Keratinocyte (primary cell): ENCODE measurements at regions not wholly inside any gene's neighbourhood (a gene's known extent, or its start where the extent isn't known, plus 50 kb on each side); places are given as distances from the start of the nearest gene placed in this dataset.

ENCODE experiments used
- DNase-seq: peaks from one replicate; pipeline ENCODE4 v3.0.0-alpha.2; 2011; ENCODE audit warnings: low read depth, missing footprints, low spot score
- FAIRE-seq: peaks from 2 replicates; lab custom pipeline; 2011; peaks lifted over from hg19 to GRCh38; lab: Jason Lieb, UNC
- H2AFZ ChIP-seq: 2 replicates; pipeline ENCODE4 v1.6.0; 2012; ENCODE audit warnings: low read length, control low read depth, inconsistent platforms; ENCODE audit not compliant: control insufficient read depth
- H3K27ac ChIP-seq: 2 replicates; pipeline ENCODE4 v1.5.1; 2011; ENCODE audit warnings: low read length; ENCODE audit not compliant: control insufficient read depth, insufficient read depth
- H3K27me3 ChIP-seq: 3 replicates; pipeline ENCODE4 v1.6.0; 2011; ENCODE audit warnings: low read length; ENCODE audit not compliant: control insufficient read depth, insufficient read depth; ENCODE audit errors: extremely low read depth
- H3K36me3 ChIP-seq, 2 experiments: 2 replicates in 1 of 2; 3 replicates in 1 of 2; pipeline ENCODE4 v1.5.1; 2011; ENCODE audit warnings: low read length in 2 of 2, mild to moderate bottlenecking in 1 of 2; ENCODE audit not compliant: control insufficient read depth in 2 of 2, insufficient read depth in 2 of 2; ENCODE audit errors: extremely low read depth in 1 of 2
- H3K4me1 ChIP-seq: 3 replicates; pipeline ENCODE4 v1.5.1; 2011; ENCODE audit warnings: low read length; ENCODE audit not compliant: control insufficient read depth, insufficient read depth; ENCODE audit errors: extremely low read depth
- H3K4me2 ChIP-seq: 3 replicates; pipeline ENCODE4 v1.6.0; 2011; ENCODE audit warnings: low read depth, low read length; ENCODE audit not compliant: control insufficient read depth, insufficient read depth; ENCODE audit errors: extremely low read depth
- H3K4me3 ChIP-seq, 3 experiments: fragments of 200-600 bp in 1 of 3; sonication (generic) in 1 of 3; 2 replicates in 2 of 3; 3 replicates in 1 of 3; pipeline ENCODE4 v1.5.1; 2011 to 2016; ENCODE audit warnings: low read length in 3 of 3, mild to moderate bottlenecking in 3 of 3, control low read depth in 2 of 3, inconsistent platforms in 1 of 3, low read depth in 1 of 3, mixed read lengths in 1 of 3, mixed run types in 1 of 3, moderate library complexity in 1 of 3; ENCODE audit not compliant: control insufficient read depth in 2 of 3, insufficient read depth in 2 of 3; ENCODE audit errors: extremely low read depth in 1 of 3
- H3K79me2 ChIP-seq: 2 replicates; pipeline ENCODE4 v1.6.0; 2012; ENCODE audit warnings: low read length; ENCODE audit not compliant: control insufficient read depth, insufficient read depth
- H3K9ac ChIP-seq: 3 replicates; pipeline ENCODE4 v1.6.0; 2011; ENCODE audit warnings: low read length; ENCODE audit not compliant: control insufficient read depth, insufficient read depth; ENCODE audit errors: extremely low read depth
- H3K9me1 ChIP-seq: 3 replicates; pipeline ENCODE4 v1.6.0; 2011; ENCODE audit warnings: low read length; ENCODE audit not compliant: control insufficient read depth, insufficient read depth; ENCODE audit errors: extremely low read depth
- H3K9me3 ChIP-seq: 2 replicates; pipeline ENCODE4 v1.5.1; 2012; ENCODE audit warnings: low read depth, low read length; ENCODE audit not compliant: control insufficient read depth
- H4K20me1 ChIP-seq: 3 replicates; pipeline ENCODE4 v1.6.0; 2011; ENCODE audit warnings: low read length; ENCODE audit not compliant: control insufficient read depth, insufficient read depth; ENCODE audit errors: extremely low read depth
- EZH2 ChIP-seq: IDR thresholded peaks from one replicate; pipeline ENCODE4 v1.6.1; 2012; ENCODE audit warnings: inconsistent platforms, mild to moderate bottlenecking, low read length, moderate library complexity
- dilution Hi-C: fragments of 300-500 bp; cut with MboI; formaldehyde crosslinking; loops from one replicate; pipeline ENCODE4 v1.7.0; 2020; ENCODE audit warnings: low sequenced_read_pairs; ENCODE audit not compliant: extremely low pct_ligation_motif_present
- TF ChIP-seq, protein P1 (sequence below), 3 experiments: IDR thresholded peaks in 1 of 3; conservative IDR thresholded peaks in 1 of 3; optimal IDR thresholded peaks in 1 of 3; 2 replicates in 2 of 3; 3 replicates in 1 of 3; pipeline versions ENCODE3 to v1.5.1; 2011; ENCODE audit warnings: low read length in 3 of 3, mild to moderate bottlenecking in 3 of 3, moderate library complexity in 2 of 3, control low read depth in 1 of 3, inconsistent platforms in 1 of 3; ENCODE audit not compliant: insufficient read depth in 2 of 3; ENCODE audit errors: extremely low read depth in 1 of 3

DNA sequence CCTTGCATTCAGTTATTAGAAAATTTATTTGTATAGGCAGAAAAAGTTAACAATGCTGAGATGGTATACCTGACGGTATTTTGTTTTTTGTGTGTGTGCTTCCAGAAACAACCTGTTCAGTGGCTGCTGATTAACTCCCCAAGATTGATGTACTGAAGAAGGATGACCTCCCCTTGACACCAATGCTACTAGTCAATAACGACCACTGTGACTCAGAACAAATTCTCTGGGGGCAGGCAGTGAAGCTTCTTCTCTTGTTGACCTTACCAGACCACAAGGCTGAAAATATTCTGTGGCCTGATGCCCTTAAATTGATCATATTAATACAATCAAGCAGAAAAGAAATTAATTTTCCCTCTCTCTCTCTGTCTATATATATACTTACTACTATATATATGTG lies 1182.9 kb upstream of the CRIM1 start:
- no peaks in the 10 kb centered on the region for H3K4me1 ChIP-seq
- H3K4me2 ChIP-seq, result no peak overlapping the region
- TF ChIP-seq EZH2, result no peak
- TF ChIP-seq, protein P1, sequence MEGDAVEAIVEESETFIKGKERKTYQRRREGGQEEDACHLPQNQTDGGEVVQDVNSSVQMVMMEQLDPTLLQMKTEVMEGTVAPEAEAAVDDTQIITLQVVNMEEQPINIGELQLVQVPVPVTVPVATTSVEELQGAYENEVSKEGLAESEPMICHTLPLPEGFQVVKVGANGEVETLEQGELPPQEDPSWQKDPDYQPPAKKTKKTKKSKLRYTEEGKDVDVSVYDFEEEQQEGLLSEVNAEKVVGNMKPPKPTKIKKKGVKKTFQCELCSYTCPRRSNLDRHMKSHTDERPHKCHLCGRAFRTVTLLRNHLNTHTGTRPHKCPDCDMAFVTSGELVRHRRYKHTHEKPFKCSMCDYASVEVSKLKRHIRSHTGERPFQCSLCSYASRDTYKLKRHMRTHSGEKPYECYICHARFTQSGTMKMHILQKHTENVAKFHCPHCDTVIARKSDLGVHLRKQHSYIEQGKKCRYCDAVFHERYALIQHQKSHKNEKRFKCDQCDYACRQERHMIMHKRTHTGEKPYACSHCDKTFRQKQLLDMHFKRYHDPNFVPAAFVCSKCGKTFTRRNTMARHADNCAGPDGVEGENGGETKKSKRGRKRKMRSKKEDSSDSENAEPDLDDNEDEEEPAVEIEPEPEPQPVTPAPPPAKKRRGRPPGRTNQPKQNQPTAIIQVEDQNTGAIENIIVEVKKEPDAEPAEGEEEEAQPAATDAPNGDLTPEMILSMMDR (optimal IDR thresholded peaks at IDR 0.05 in 1 of 3, IDR thresholded peaks at IDR 0.05 in 1 of 3, conservative IDR thresholded peaks at IDR 0.05 in 1 of 3; ENCODE audit: extremely low read depth in 1 of 3, insufficient read depth in 2 of 3, low read length in 3 of 3), result no peak
- H4K20me1 ChIP-seq, result no peaks in the 10 kb centered on the region
- no peaks in the 10 kb centered on the region for H3K9me3 ChIP-seq
- dilution Hi-C loops, result no loop called here
- no peaks in the 10 kb centered on the region for H3K79me2 ChIP-seq
- no peak overlapping the region for H3K27ac ChIP-seq
- no peaks in the 10 kb centered on the region for H3K9me1 ChIP-seq
- H2AFZ ChIP-seq, result no peak overlapping the region
- no peaks in the 10 kb centered on the region for H3K36me3 ChIP-seq
- H3K9ac ChIP-seq, result no peak overlapping the region
- no peak for FAIRE-seq
- no peak for DNase-seq
- no peak overlapping the region for H3K4me3 ChIP-seq
- H3K27me3 ChIP-seq, result no peaks in the 10 kb centered on the region

DNA sequence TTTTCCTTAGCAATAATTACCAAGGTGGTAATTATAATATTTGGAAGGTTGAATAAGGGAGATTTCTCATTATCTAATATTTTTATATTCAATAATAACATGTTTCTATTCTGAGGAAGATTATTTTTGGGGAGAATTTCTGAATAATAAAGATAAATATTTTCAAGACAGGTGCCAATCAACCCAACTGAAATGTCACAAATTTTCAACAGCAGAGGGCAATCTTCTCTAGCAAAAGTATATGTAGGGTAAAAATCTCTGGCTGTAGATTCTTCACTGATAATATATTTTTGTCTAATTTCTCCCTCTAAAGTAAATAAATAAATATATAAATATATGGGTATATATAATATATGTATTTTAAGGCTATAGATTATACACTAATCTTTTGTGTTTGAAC lies 1187.2 kb upstream of the CRIM1 start:
- H3K9me3 ChIP-seq, result no peaks in the 10 kb centered on the region
- no peak overlapping the region for H3K9ac ChIP-seq
- no peaks in the 10 kb centered on the region for H3K27me3 ChIP-seq
- H3K27ac ChIP-seq, result no peak overlapping the region
- no peaks in the 10 kb centered on the region for H3K79me2 ChIP-seq
- H3K4me3 ChIP-seq, result no peak overlapping the region
- no peak overlapping the region for H3K4me2 ChIP-seq
- H2AFZ ChIP-seq, result no peak overlapping the region
- H3K36me3 ChIP-seq, result no peaks in the 10 kb centered on the region
- no peak for FAIRE-seq
- H4K20me1 ChIP-seq, result no peaks in the 10 kb centered on the region
- TF ChIP-seq, protein P1 (optimal IDR thresholded peaks at IDR 0.05 in 1 of 3, IDR thresholded peaks at IDR 0.05 in 1 of 3, conservative IDR thresholded peaks at IDR 0.05 in 1 of 3; ENCODE audit: extremely low read depth in 1 of 3, insufficient read depth in 2 of 3, low read length in 3 of 3), result no peak
- no peak for TF ChIP-seq EZH2
- H3K9me1 ChIP-seq, result no peaks in the 10 kb centered on the region
- DNase-seq, result no peak
- no peaks in the 10 kb centered on the region for H3K4me1 ChIP-seq
- dilution Hi-C loops, result no loop called here
